ENCODE measurements at regions not wholly inside any gene's neighbourhood (a gene's known extent, or its start where the extent isn't known, plus 50 kb on each side); places are given as distances from the start of the nearest gene placed in this dataset.

DNA sequence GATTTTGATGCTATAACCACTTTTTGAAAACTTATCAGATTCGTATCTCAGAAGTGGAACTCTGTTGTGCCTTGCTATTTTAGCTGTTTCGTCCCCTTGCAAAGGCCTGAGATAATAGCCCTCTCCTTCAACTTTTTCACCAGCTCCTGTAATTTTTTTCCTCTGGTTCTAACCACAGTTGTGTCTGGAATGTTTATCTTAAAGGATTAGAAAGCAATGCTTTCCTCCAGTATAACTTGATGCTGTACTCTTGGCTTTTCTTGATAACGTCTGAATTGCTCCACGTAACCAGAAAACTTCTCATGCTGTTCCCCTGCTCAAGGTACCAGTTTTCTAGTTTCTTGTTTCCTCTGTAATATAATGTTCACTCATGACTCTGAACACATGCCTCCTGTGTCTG lies 209.4 kb downstream of the DTWD2 start:
- no peak for DNase-seq

DNA sequence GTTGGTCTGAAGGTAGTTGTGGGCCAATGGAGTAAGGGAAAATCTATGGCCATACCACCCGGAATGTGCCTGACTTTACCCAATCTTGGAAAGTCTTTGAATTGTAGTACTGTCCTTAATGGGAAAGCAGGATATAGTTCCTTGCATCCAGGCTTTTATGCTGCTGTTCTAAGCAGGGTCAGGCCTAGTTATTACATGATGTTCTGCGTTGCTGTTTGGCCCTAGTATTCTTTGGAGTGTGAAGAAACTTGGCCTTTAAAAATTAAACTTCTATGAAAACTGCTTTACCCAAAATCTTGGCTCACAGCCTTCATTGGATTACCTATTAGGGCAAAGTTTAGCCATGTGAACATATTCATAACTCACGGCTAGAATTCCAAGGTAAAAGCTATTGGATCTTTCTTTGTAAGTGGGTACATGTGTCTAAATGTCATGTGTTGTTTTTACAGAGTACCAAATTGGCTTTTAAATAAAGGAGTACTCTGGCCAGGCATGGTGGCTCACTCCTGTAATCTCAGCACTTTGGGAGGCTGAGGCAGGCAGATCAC lies 211.1 kb downstream of the DTWD2 start:
- DNase-seq: no peak

DNA sequence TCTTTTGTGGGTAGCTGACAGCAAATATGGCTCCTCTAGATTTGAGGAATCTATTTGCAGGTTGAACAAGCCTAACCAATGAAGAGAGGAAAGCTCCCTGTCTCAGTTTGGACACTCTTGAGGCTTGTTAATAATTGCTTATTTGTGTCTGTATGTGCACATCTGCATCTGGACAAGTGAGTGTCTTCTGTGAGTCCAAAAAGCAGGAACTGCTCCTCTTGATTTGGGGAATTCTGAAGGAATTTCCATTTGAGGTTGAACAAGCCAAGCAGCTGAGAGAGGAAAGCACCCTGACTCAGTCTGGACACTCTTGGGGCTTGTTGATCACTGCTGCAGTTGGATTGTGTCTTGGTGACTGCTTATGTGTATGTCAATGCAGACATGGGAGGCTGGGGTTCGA lies 211.6 kb downstream of the DTWD2 start:
- DNase-seq: no peak

DNA sequence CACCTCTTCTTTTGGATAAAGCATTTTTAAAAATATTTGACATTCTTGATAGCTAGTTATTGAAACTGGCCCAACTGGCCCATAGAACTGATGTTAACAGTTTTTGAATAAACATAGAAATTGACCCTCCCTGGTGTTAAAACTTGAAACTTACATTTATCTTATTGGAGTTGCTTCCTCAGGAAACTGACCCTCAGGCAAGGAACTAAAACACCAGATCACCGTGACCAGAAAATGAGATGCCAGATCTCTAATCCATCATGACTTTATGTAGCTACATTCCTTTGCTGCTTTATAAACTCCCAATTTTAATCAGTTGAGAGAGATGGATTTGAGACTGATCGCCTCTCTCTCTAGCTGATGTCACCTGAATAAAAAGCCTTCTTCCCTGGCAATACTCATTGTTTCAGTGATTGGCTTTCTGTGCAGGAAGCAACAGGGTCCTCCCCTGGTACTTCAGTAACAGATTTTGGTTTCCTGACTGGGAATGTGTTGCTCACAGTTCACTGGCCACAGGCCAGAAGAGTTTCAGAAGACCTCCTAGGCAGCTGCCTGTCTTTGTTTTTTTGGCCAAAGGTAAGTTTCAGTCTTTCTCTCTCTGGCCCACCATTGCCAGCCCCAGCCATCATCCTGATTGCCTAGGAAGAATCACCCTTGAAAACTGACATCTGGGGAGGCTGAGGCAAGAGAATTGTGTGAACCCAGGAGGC lies 212.4 kb downstream of the DTWD2 start:
- DNase-seq: no peak

DNA sequence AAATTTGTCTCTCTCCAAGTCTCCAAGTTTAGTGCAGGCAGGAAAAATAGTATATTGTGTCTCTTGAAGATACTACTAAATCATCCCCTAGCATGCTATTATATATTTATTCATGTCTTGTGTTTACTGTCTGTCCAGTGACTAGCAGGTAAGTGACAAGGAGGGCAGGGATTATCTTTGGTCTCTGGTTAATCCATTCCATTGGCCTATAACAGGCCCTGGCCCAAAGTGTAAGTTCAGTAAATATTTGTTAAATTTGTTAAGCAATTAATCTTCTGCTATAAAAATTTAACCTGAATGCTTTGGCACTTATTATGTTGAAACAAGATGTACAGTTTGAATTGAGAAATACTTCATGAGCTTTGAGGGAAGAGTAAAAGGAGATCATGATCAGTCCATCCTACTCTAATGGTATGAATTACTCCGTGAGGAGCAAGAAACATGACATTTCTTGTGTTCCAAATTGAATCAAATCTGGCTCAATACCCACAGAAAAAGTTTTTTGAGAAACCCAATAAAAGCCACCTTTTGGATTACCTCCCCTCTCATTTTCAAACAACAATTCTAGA lies 219.7 kb downstream of the DTWD2 start:
- DNase-seq: no peak

DNA sequence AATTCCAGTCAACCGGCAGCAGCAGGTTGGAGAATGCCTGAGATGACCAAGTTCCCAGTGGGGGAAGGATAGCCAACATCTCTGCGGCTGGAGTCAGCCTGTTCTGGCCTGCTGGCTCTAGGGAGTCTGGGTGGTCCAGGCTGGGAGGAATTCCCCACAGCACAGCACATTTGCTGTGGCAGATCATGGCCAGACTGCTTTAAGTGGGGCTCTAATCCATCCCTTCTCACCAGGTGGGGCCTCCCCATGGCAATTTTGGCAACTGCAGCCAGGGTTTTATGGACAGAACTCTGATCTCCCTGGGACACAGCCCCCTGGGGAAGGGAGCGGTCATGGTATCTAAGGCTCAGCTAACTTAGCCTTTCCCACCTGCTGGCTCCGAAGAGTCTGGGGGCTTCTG lies 226.1 kb downstream of the DTWD2 start:
- DNase-seq: no peak

DNA sequence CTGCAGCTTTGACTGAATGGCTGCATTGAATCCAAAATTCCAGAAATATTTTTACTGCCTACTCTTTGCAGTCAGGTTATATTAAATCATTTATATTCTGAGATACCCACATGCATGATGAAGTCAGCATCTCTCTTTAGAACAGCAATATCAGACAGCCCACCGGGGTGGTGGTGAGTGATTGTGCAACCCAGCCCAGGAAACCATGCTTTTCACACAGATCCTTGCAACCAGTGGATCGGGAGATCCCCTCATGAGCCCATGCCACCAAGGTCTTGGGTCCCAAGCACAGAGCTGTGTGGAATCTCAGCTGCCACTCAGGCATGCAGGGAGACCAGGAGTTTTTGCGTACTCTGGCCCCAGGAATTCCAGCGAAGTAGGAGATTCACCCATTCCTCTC lies 226.5 kb downstream of the DTWD2 start:
- DNase-seq: no peak

DNA sequence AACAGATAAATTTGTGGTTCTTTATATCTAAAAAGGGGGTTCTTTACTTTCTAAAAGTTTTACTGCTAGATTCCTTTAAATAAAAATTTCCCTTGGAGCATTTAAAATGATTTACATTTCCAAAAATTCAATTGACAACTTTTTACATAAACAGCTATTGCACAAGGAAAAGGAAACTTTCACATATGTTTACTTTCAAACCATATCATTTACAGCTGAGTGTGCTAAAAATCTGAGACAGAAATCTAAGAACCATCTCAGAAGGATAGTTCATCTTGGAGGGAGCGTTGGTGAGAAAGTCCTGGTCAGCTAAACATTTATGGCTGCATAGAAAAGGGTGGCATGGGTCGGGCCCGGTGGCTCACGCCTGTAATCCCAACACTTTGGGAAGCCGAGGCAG lies 235.4 kb downstream of the DTWD2 start:
- DNase-seq: no peak

DNA sequence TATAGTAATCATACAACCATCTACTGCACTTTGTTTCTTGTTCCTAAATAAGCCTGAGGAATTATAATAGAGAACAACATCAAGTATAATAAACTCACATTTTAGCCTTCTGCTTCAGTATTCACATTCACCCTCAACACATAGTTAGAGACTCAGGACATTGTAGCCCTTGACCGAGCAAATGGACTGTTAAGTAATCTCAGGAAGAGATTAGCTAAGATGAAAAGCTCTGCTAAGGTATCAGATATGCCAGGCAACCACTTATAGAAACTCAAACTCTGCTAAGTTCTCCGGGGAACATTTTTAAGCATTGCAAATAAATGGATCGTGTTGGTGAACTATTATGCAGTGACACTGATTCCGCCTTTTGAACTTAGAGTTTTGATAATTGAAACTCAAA lies 252.0 kb downstream of the DTWD2 start:
- no peak for DNase-seq

DNA sequence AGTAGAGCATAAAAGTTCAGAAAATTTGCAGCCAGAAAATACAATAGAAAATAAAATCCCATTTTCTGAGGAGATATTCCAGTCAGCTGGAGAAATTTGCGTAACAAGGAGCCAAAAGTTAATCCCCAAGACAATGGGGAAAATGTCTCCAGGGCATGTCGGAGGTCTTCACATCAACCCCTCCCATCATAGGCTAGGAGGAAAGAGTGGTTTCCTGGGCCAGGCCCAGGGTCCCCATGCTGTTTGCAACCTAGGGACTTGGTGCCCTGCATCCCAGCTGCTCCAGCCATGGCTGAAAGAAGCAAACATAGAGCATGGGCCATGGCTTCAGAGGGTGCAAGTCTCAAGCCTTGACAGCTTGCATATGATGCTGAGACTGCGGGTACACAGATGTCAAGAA lies 255.0 kb downstream of the DTWD2 start:
- DNase-seq: no peak

DNA sequence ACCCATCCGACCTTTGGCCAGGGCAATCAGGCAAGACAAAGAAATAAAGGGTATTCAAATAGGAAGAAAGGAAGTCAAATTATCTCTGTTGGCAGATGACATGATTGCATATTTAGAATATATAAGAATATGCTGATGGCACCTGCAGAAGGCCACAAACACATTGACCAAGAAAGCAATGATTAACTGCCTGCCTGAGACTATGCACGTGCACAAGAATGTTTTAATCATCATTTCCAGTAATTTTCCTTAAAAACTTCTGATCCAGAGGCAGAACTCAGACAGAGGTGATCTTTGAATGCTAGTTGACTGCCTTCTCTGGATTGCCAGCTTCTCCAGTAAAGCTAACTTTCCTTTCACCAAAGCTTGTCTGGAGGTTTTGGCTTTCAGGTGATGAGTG lies 260.2 kb downstream of the DTWD2 start:
- DNase-seq: no peak

DNA sequence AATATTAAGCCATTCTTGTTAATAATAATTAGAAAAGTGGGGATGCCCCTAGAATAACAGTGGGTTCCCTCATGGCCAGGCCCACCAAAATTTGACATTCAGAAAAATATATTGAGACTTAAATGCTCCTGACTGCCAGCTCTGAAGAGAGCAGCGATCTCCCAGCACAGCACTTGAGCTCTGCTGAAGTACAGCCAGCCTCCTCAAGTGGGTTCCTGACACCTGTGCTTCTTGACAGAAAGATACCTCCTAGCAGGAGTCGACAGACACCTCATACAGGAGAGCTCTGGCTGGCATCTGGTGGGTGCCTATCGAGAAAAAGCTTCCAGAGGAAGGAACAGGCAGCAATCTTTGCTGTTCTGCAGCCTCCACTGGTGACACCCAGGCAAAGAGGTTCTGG lies 261.5 kb downstream of the DTWD2 start:
- no peak for DNase-seq

DNA sequence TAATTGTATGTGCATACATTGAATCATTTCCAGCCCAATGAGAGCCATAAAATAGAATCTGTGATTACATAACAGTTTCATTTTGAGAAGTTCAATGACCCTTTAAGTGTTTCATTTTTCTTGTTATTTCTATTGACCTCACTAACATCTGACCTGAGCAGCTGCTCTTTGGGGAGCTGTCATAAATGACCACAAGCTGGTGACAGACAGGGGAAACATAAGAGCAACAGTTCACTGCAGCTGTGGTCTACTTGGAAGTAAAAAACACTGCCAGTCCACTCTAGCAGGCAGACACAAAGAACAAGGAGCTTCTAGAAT lies 265.4 kb downstream of the DTWD2 start:
- DNase-seq: no peak

DNA sequence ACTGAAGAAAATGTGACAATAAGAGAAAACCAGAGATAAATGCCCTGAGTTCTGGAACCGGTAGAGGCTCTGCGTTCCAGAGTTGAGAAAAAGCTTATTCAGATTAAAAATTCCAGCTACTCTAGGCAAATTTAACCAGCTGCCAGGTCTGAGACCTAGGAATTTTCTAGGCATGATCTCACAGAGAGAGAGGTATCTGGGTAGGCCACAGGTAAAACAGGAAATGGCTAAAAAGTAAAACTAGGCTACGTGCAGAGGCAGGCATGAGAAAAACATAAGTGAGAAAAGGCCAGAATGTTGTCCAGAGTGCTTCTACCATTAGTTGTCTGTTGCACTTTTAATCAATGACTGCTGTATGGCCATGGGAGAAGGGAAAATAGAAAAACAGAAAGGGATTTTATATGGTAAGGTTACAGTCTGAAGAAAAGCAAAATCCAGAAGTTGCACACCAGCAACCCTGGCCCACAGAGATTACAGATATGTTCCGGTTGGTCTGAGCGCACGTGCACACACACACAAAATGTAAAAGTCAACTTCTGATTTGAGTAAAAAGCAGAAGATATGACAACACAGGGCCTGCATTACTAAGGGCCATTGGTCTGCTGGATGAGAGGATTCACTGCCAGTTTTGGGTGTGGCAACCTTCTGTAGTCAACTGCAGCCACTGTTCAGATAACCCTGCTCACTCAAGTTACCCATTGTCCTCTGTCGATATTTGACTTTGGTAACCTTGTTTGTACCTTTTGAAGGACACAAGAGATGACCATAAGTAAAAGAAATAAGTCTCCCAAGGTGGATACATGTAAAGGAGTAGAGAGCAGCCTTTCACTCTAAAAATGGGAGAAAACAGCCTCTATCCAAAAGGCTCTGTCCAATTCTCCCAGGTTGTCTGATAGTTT lies 266.0 kb downstream of the DTWD2 start:
- DNase-seq: no peak

DNA sequence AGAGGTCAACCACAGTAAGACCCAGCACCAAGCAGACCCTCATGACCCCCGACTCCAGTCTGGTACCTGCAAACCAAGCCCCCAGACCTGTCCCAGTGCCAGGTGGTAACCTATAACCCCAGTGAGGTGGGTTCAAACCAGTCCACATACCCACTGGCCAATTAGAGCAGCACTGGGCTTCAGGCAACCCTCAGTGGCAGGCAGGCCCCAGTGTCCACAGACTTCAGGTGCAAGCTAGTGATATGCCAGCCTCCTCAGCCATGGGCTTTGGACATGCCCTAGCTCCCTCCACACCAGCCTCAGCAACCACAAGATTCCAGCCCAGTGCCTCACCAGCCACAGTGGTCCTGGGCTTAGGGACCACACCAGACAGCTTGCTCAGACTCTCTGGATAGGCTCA lies 276.6 kb downstream of the DTWD2 start:
- no peak for DNase-seq

DNA sequence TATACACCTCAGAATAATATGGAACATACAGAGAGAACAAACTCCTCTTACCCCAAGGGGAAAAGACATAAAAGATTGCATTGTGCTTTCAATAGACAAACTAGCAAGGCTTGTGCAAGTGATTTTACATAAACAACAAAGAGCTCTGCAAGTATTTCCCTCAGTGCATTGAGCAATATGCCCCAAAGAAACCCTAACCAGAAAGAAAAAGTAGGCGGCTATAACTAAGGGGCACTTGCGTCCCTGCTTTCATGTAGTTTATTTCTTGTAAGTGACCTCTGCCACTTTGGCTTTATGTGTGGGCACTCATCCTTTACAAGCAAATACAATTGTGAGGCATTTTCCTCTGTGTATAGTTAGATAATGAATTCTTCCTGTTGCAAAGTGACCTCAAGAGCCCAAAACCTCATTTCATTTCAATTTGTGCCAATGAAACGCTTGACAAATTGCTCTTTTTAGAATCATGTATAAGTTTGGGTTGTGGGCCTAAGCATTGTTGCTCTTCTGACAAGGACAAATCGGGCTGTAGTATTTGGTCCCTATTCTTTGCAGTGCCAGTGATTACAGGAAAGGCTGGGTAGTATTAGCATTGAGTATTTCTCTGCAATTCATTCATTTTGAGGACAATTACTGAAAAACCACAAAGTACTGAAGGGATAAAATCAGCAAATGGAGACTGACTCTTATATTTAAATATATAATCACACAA lies 282.2 kb downstream of the DTWD2 start:
- DNase-seq: no peak

DNA sequence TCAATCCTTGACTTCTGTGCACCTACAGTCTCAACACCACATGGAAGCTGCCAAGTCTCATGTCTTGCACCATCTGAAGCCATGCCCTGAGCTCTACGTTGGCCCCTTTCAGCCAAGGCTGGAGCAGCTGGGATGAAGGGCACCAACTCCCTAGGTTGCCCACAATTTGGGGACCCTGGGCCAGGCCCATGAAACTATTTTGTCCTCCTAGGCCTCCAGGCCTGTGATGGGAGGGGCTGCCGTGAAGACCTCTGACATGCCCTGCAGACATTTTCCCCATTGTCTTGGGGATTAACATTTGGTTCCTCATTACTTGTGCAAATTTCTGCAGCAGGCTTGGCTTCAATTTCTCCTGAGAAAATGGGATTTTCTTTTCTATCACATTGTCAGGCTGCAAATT lies 285.1 kb downstream of the DTWD2 start:
- DNase-seq: no peak

DNA sequence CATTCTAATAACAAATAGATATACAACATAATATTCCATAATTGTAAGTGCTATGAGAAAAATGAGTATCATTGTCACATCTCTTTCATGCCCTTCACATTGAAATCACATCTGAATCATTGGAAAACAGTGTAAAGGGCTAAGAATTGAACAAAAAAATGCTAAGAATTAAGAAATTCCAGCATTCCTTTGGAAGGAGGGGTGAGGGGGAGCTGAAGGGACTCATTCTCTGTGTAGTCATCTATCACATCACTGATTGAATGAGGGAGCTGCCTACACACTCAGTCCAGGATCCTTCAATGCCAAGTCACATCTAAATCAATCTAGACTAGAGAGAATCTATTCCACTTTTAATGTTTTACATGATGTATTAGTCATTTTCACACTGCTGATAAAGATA lies 286.6 kb downstream of the DTWD2 start:
- no peak for DNase-seq

DNA sequence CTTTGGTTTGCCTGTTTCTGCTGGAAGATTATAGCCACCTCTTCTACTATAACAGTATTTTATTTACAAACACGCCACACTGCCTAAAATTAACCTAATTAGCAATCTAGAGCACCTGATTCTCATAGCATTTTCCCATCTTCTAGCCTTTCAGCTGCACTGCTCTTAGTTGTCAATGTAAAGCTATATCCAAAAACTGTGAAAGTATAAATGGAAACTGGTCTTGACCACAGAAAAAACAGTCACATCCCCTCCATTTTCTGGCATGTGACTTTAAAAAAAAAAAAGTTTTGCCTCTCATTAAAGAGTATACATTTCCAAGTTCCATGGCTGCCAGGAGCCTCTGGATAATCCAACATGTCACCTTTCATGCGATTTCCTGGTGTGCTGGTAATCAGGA lies 287.8 kb downstream of the DTWD2 start:
- no peak for DNase-seq

DNA sequence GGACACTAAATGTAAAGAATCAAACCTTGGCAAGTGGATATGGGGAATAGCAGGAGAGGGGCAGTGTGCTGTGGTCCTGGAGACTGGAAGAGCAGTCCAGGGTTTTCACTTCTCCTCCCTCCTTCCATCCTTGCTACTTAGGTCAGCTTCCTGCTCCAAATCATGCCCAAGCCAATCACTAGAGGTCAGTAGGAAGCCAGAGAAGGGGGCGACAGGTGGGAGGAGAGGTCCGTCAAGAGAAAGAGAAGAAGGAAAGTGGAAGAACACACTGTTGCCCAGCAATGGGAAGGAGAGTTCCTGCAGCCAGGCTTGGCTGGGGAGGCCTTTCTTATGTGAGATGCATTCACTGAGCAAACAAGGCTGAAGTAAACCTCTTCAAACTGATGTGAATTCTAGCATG lies 289.6 kb downstream of the DTWD2 start:
- no peak for DNase-seq

DNA sequence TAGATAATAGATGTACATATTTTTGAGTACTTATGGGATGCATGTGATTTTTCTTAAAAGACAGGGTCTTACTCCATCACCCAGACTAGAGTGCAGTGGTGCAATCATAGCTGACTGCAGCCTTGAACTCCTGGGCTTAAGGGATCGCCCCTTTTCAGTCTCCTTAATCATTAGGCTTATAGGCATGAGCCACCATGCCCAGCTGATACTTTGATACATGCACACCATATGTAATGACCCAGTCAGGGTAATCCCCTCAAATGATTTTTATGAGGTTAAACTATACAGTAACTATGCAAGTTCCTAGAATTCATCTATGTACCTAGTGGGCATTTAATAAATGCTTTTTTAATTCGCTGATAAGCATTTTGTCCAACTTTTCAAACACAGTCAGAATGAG lies 292.3 kb downstream of the DTWD2 start:
- no peak for DNase-seq

DNA sequence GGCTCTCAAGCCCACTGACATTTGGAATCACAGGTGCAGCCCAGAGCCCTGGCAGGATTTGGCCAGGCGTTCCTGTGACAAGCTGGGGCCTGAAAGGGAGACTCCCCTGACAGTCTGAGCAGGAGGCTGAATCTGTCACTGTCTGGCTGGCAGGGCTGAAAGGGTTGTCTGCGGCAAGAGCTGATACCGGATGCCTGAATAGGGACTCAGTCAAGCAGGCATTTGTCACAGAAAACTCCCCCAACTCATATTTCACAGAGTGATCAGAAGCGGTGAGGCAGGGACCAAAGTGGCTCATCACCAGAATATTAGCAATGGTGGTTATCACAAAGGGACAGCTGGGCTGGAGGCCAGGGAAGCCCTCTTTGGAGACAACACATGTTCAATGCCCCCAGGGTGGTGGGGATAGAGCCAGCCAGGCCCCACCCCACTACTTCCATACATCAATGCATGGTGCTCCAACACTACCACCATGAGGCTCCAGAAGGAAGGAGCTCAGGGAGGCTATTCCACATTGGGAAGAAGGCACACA lies 295.5 kb downstream of the DTWD2 start:
- no peak for DNase-seq
